ENCODE measurements at regions not wholly inside any gene's neighbourhood (a gene's known extent, or its start where the extent isn't known, plus 50 kb on each side); places are given as distances from the start of the nearest gene placed in this dataset.

DNA sequence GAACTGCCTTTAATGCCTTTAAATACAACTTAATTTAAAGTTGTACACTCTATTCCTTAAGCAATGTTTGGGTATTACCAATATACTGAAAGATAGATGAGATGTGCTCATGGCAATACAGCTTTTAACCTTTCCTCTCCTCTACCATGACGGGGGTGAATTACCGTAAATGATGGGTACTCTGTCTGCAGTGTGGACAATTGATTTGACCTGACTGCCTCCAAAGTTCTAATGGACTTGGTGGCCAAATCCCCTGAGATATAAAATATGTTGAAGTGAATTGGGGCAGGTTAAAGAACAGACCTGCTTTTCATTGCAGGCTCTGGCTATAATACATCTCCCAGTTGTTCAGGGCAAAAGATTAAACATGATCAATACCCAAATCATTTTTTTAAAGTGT is 367.4 kb upstream of the NR5A2 start:
- no peak for DNase-seq

DNA sequence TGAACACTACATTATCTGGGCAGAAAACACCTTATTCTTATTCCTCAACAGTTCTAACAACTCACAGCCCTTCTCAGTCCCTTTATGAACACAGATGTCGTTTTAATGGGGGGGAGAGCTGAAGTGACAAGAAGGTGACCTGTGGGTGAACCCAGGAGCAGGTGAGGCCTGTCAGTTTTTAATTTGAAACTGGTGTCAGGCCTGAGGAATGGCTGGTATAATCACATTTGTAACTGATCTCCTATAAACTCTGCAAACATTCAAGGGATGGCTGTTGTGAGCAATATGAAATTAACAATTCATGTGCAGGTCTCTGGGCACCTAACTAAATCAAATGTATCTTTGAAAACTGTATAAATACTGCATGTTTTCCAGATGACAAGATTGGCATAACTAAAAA is 362.1 kb upstream of the NR5A2 start:
- DNase-seq = no peak

DNA sequence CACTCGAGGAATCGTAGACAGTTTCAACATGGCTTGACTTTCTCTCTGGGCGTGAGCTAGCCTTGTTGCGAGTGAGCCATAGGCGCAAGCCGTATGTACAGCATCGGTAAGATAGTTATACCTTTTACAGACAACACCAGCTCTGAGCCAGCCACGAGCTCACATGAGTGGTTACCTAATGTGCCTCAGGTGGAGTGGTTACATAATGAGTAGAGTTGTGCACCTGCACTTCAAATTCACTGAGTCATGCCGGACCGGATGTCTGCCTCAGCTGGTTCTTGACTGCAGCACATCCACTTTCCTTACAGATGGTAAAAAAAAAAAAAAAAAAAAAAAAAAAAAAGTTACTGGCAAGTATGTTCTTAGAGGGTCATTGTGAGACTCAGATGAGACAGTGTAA is 360.4 kb upstream of the NR5A2 start:
- DNase-seq = no peak

DNA sequence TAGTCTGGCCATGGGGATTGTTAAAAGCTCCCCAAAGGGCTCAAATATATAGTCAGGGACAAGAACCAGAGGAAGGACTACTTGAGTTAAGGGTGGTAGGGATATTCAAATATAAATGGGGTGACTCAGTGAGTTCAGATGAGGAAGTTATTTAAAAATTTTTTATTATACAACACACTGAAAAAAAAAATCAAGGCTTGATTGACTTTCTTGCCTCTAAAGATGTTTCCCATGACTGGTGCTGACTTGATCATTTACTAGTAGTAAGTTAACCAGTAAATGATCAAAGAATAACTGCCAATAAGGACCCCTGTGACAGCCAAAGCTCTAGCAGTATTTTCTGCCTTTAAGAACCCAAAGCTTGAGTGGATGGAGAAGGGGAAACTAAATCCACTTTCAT is 357.6 kb upstream of the NR5A2 start:
- DNase-seq = no peak

DNA sequence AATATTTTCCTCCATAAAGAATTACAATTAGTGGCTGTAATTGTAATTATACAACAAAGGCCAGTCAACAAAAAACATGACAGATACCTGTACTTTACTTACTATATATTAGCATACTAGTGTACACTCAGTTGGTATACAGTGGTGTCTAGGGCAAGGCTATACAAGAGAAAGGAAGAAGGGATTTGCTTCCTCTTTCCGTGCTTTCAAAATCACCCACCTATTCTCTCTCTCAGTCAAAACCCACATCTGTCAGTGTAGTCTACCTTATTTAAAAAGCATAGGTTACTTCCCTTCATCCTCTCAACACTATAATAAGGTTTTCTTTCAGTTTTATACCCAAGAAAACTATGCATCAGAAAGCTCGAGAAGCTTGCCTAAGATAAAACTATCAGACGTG is 355.8 kb upstream of the NR5A2 start:
- no peak for DNase-seq

DNA sequence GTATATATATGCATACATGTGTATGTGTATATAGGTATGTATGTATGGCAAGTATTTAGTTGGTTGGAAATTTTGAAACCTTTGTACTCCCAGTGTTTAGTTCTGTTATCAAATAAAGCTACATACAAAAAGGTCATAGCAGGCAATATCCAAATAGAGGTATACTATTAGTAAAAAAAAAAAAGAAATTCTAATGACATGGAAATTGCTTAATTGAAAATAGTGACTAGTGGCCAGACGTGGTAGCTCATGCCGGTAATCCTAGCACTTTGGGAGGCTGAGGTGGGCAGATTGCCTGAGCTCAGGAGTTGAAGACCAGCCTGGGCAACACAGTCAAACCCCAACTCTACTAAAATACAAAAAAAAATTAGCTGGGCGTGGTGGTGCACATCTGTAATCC is 351.6 kb upstream of the NR5A2 start:
- DNase-seq = no peak

DNA sequence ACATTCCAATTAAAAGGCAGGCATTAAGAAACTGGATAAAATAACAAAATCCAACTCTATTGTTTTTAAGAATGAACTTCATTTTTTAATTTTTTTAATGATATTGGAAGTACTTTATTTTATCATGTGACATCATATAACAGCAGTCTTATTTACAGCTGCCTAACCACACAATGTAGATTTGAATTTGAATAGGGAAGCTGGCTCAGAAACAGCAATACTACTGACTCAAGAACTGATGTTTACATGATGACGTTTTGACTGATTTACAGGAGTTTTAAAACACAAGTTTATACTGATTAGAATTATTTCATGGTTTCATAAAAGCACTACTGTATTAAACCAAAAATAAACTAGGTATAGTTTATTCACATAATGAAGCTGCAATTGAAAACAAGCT is 348.7 kb upstream of the NR5A2 start:
- no peak for DNase-seq

DNA sequence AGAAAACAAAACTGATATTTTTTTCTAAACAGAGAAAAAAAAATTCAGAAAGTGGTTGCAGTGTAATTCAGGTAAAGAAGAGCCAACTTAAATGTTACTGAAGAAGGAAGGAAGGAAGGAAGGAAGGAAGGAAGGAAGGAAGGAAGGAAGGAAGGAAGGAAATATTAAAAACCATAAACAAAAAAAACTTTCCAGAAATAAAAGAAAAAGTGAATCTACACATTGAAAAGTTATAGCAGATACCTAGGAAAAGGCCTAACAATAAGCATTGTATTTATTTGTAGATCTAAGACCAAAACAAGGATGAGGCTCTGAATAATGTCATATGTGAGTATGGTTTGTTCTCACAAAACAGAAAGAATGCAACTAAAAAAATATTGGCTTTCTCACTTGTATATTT is 345.4 kb upstream of the NR5A2 start:
- no peak for DNase-seq

DNA sequence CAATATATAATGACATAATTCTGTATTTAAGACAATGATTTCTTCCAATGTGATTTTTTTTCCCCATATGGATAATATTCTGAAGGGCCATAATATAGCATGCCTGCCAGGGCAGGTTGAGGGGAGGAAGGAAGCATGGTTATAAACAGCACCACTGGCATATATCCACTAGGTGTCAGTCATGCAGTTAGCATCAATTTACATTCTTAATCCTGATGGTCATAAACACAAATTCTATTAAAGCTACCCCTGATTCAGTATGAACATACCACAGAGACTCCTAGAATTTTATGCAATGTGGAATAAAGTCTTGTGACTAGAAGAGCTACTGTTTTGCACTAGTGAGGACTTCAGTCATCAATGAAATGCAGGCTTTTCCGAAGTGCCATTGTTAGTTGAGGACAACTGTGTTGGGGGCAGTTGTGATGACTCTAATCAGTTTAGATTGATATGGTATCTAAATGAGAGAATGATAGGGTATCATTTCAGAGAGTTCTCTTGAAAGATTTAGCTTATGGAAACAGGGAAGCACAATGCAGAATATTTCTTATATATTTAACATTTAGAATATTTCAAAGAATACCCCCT is 342.7 kb upstream of the NR5A2 start:
- peak; percentile 75 for DNase-seq

DNA sequence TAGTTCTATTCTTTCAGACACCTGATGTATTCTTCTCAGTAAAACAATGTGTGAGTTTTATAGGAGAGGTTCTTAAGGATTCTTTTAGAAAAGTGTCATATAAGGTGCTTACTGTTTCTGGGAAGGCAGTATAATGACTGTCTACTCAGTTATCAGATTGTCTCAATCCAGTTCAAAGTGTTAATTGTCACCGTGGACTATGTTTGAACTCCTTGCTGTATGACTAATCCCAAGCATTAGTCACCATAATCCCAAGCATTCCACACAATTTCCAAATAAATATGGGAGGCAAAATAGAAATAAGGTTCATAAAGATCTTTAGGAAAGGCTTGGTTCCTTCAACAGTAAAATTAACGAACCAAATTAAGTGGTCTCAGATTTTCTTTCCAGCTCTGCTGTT is 342.1 kb upstream of the NR5A2 start:
- DNase-seq = peak; percentile 70

DNA sequence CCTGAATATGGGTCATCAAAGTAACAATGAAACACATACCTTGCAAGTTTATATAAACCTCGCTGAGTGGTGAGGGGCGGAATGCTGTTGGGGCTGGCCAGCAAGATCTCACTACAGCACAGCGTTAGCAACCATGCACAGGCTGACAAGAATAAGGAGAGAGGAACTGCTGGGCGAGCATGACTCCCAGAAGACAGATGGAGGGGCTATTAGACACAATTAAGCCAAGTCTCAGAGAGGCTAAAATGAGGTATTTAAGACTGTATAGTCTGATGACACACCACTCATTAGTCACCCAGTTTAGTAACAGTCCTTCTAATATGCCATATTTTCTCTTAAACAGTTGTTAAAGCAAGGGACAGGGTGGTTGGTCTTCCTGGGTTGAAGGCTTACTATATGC is 340.2 kb upstream of the NR5A2 start:
- DNase-seq = peak; percentile 36

DNA sequence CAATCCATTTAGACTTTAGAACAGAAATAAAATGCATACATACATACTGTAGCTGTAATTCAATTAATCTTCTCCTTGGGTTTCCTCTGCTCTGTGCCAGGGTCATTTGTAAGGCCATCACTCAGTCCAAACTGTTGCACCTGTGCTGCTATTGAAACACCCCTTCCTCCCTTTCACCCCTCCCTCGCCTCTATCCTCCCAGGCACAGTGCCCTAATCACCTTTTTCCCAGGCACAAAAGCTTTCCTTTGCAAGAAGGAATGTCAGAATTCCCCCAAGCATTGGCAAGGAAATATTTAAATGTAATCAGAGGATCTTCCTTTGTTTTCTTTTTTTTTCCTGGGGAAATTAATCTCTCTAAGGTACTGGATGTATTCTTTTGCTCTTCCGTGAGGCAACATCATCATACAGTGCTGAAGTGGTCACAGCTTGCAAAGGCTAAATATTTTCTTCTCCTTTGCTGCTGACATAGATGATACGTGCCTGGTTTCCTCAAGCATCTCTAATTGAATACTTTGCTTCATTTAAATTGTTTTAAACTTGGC is 339.3 kb upstream of the NR5A2 start:
- no peak for DNase-seq

DNA sequence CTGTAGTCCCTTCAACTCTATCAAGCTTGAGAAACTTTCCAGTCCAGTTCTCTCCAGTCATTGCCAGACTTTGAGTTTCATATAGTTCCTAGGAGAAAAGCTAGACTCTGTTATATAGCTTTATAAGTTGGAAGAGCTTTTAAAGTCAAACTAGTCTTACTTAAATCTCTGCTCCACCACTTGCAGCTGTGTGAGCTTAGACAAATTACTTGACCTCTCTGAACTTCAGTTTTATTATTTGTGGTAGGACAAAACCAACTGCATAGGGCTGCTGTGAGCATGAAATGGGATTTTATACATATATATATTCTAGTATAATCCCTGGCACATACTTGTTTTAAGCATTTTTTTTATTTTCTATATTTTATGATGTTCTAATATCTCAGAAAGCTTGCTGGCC is 338.7 kb upstream of the NR5A2 start:
- DNase-seq = no peak

DNA sequence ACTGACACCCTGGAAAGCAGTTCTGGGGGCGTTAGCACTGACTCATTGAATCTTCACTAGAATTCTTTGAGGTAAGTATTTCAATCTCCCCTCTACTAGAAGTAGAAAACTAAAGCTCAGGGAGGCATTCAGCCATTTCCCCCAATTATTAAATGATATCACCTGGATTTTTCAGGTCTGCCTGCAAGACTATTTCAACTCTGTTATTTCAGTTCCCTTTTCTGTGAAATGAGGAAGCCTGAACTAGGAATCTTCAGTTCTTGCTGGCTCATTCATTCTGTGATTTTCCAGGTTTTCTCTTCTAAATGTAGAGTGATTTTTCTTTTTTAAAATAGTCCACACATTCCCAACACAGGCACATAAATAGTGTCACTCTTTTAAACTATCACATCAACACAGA is 337.0 kb upstream of the NR5A2 start:
- DNase-seq = no peak

DNA sequence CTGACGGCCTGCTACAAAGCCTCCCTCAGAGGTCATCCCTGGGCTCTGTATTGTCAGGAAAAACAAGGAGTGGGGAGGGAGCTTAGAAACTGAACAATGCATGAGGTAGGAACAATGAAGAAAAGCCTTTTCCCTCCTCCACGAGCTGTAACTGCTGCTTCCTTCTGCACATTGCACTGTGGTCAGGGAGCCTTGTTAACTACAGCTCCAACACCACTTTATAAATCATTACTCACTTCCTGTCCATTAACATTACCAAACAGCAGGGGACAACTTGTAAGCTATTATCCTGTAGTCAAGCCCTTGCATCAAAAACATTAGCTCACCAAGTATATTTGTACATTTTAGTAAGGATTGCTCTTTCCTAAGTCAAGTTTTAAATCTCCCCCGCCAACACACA is 336.0 kb upstream of the NR5A2 start:
- peak; percentile 82 for DNase-seq

DNA sequence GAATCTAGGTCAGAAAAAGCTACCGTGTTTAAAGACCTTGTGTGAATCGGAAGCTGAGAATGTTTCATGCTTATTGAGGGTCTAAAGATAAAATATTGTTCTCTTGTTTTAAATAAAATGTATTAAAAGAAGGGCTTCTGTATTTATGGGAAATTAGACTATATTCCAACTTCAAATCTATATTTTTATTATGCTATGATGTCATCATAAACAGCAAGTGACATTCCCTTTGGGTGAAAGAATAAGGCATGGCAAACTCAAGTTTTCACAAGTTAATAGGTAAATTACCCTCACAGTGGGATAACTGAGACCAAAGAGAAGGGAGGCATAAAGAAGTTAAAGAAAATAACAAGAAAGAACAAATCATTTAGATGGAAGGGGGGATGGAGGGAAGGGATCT is 333.8 kb upstream of the NR5A2 start:
- no peak for DNase-seq

DNA sequence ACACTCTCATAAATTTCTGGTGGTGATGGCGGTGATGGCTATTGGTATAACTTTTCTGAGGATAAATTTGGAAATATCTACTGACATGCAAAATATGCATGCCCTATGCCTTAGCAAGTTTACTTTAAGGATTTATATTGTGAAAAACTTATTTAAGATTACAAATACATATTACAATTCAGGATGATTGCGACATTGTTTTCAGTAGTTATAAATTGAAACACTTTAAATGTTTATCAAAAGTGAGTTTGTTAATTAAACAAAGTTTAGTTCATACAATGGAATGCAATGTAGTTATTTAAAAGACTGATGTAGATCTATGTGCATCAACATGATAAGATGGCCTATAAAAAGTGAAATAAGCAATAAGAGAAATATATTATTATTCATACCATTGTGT is 331.3 kb upstream of the NR5A2 start:
- no peak for DNase-seq

DNA sequence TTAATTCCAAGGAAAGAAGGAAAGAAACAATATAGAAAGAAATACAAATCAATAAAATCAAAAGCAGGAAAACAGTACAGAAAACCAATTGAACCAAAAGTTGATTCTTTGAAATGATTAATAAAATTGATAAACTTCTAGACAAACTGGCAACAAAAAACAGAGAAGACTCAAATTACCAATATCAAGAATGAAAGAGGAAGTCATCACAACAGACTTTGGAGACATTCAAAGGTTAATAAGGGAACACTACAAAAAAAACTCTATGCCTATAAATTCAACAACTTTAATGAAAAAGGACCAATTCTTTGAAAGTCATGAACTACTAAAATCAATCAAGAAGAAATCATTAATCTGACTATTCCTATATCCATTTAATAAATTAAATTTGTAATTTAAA is 329.3 kb upstream of the NR5A2 start:
- no peak for DNase-seq

DNA sequence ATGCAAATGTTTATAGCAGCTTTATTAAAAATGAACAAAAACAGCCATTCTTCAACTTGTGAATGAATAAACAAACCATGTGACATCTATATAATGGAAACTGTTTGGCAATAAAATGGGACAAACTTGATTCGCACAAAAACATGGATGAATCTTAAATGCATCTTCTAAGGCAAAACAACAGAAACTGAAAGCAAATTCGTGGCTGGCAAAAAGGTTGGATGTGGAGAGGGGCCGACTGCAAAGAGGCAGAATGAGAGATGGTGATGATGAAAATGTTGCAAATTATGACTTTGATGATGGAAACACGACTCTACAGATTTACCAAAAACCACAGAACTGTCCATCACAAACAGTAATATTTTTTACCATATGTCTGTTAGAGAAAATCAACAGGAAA is 327.0 kb upstream of the NR5A2 start:
- no peak for DNase-seq

DNA sequence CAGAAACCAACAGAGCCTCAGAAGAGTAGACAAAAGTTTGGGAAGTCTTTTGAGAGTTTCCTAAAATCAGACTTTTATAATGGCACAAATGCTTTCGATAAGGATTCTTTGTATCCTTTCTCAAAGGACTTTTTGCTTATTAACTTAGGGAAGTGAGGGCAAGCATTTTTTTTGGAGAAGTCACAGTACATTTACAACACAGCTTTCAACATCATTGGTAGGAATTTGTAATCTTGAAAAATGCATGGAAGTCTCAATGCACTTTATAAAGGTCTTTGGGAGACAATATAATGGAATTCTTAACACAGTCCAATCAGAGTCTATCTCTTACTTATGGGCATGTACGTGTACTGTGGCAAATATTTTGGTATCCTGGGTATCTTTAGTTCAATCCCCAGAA is 325.8 kb upstream of the NR5A2 start:
- no peak for DNase-seq

DNA sequence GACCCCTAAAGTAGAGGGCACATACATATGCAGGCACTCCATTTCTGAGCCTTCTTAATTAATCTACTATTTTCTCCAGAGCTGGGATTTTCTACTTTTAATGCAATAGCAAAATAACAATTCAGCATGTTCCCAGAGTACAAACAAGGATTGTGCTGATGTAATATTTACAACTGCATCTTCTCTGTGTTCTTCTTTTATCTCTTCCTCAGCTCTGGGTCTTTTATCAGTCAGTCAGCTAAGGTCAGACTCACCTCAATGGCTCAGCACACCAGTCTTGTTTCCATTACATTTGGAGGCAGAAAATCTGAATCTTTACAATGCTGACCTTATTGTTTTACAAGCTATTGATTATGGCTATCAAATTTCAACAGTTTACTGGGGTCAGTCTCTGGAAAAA is 323.3 kb upstream of the NR5A2 start:
- no peak for DNase-seq

DNA sequence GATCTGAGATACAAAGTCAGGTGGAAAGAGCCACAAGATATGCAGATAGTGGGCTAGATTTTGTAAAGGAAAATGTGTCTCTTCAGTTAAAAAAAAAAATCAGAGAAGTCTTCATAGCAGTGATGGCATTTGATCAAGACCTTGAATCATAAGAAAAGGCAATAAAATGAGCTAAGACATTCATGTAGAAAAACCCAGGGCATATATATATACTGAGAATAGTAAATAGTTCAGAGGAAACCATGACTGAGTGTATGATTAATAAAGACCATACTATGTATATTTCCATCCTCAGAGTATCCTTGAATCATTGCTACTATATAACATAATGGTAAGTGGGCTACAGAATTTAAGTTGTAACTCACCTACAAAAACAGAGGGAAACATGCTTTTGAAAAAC is 321.7 kb upstream of the NR5A2 start:
- DNase-seq = no peak

DNA sequence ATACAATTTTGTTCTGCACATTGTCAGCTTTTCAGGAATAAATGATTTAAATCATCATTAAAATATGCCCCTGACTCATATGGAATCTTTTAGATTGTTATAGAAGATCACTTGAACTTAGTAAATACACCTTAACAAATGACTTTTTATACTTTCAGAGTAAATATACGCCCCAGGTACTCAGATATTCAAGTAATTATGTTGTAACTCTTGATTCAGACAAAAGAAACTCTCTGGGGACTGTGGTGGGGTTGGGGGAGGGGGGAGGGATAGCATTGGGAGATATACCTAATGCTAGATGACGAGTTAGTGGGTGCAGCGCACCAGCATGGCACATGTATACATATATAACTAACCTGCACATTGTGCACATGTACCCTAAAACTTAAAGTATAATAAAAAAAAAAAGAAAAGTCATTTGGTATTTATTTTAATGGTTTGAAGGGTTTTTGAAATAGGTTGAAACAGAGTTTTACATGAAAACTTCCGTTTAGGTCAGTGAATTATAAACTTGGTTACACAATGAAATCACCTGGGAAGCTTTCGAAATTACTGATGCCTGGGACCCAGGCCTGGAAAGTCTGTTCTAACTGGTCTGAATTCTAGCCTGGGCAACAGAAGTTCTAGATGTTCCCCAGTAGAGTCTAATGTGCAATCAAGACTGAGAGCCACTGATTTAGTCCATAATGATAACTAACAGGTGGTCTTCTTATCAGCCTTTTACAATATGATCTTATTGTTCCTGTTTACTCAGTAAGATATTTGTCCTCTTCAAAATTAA is 320.5 kb upstream of the NR5A2 start:
- DNase-seq = no peak

DNA sequence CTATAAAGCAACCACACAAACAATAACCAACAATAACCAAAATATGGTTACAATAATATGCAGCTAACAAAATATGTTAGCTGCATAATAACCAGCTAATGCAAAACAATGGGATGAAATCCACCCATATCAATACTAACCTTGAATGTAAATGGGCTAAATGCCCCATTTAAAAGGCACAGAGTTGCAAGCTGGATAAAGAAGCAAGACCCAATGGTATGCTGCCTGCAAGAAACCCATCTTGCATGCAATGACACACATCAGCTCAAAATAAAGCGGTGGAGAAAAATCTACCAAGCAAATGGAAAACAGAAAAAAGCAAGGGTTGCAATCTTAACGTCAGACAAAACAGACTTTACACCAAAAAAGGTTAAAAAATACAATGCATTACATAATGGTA is 316.5 kb upstream of the NR5A2 start:
- DNase-seq = no peak

DNA sequence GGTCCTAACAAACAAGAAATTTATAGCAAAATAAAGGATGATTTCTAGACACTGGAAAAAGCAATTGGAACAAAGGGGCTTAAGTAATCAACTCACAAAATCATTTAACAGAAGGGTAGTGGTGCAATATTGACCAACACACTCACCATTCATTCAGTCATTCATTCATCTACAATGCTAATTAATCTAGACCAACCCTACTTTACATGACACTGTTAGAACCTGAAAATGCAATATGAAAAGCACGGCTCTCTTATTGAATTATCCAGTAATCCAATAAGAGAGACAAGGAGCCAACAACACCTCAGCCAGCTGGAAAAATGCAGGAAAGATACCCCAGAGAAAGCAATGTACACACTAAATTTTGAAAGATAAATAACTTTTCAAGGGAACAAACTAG is 310.8 kb upstream of the NR5A2 start:
- DNase-seq = no peak

Measured in fibroblast of skin of scalp (primary cell).